AG08396 (cell line): ENCODE measurements at regions not wholly inside any gene's neighbourhood (a gene's known extent, or its start where the extent isn't known, plus 50 kb on each side); places are given as distances from the start of the nearest gene placed in this dataset.

Experiments used
- DNase-seq: peaks from one replicate; pipeline ENCODE4 v3.0.0; 2012; ENCODE audit warnings: low spot score, mixed read lengths

- DNase-seq: no peak
These were observed 348.6 kb upstream of the CDH4 start for GRCh38 chr20:60903325-60903971.

- no peak for DNase-seq
These were observed 347.3 kb upstream of the CDH4 start for GRCh38 chr20:60904730-60905129.

GRCh38 chr20:60905919-60906318 lies 346.1 kb upstream of the CDH4 start:
- DNase-seq: no peak

DNA sequence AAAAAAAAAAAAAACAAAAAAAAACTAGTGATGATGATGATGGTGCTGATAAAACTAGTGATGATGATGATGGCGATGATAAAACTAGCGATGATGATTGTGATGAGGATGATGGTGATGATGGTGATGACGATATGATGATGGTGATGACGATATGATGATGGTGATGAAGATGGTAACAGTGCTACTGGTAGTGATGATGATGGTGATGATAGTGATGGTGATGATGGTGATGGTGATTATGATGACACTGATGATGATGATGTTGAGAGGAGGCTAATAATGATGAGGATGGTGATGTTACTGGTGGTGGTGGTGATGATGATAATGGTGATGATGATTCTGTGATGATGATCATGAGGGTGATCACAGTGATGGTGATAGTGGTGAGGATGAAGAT lies 345.5 kb upstream of the CDH4 start:
- DNase-seq: no peak

DNA sequence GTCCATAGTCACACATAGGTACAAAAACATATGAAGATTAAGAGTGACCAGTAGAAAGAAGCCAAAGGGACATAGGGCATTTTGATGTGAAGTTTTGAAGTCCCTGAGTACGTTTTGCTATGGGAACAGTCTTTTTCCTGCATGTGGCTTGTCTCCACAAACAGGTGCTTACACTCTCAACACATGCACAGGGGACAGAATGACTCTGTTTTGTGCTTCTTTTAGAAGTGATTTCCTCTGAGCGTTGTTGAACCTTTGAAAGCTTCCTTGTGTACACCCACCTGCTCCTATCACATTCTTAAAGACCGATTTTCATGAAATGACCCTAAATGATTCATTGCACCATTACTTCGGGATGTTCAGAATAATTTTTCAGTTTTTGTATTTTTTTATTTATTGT lies 338.8 kb upstream of the CDH4 start:
- DNase-seq: no peak

DNA sequence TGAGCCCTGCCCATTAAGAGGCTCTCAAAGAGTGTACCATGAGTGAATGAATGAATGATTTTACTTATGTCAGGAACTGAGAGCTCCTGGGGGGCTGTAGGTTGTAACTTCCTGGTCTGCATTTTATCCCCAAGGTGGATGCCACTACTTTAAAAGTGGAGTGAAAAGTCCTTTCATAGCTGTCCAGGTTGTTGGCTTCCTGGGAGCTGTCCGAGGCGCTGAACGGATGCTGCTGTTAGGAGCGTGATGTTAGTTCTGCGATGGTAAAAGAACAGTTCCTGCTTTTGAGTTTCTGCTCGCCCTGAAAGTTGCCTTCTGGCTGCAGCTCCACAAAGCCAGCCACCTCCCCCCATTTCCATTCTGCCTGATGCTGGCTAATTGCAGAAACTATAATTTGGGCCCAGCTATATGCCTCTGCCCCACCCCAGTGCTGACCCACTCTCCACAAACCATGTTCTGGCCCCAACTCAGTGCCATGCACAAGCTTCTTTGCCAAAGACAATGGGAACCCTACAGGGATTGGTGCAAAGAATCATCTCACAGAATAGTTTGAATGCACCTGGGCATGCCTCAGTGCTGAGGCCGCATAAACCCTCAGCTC lies 330.9 kb upstream of the CDH4 start:
- peak; percentile 18 for DNase-seq

DNA sequence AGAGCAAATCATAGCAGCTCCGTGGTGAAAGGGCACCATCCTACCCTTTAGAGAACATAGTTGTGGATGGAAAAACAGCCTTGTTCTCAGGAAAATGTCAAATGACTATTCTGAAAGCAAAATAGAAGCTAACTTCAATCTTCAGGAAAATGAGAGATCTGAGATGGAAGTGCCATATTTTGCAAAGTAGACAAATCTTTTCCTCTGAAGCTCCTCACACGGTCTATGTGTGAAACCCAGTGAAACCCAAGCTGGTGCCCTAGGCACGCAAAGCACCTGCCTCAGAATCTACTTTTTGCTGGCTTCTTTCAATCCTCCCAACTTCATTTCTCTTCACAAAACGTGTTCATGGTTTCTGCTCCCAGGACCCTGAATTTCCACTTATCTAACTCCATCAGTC lies 325.2 kb upstream of the CDH4 start:
- no peak for DNase-seq

DNA sequence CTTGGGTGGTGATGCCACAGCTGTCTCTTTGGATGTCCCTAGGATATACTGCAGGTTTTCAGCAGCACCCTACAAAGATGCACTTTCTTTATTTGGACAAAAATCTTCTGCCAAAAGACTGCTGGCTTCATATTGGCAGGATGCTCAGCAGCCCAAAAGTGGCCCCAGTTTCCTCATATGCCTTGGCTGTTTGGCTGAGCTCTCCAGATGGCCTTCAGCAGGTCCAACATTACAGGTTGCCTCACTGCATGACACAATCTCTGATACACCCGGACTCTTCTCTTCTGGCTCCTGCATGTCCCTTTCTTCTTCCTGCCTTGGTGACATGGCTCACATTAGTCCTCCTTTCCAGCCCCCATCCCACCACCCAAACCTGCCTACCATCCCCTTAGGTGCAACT lies 323.7 kb upstream of the CDH4 start:
- no peak for DNase-seq

DNA sequence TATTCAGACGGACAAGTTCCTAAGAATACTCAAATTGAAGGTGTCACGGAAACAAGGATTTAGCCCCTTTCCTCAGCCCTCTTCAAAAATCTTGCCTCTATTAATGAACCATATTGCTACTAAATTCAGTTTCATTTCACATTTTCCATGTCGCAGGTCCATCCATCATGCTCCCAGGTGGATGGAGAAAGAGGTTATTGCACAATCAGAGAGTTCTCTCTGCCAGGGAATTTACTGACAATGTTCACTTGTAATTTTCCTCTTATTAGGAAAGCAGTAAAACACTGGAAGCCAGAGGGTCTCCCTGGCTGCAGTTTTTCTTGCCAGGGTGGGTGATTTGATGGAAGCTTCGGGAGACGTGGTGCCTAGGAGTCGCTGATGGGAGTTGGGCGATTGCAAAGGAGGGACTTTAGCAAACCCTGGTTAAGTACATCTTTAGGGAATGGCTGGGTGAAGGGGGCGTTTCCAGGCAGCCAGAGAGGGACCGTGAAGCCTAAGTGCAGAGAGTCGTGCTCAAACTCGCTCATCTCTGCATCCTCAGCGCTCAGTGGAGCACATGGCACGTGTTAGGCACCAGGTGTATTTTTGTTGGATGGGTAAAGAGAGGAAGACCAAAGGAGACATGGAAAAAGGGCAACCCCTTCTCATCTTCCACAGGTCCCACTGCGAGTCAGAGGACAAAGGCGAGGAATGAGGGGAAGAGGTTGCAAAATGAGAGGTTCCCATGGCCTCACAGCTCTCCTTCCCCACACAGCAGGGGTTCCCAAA lies 321.9 kb upstream of the CDH4 start:
- DNase-seq: no peak

GRCh38 chr20:60931696-60932095 lies 320.4 kb upstream of the CDH4 start:
- no peak for DNase-seq

DNA sequence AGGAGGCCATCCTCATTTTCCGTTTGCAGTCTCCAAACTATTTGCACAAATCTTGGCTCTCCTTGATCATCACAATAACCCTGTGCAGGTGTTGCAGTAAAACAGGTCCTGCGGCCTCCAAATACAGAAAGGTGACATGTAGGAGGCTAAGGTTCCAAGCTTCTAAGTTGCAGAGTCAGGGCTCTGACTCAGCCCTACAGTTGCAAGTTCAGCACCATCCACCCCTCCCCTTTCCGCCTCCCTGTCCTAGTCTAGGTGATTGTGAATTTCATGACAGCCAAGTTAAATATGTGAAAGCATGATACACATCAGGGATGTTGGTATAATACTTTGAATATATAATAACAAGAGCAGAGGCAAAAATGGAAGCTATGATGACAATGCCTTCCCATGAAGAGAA lies 317.3 kb upstream of the CDH4 start:
- no peak for DNase-seq

DNA sequence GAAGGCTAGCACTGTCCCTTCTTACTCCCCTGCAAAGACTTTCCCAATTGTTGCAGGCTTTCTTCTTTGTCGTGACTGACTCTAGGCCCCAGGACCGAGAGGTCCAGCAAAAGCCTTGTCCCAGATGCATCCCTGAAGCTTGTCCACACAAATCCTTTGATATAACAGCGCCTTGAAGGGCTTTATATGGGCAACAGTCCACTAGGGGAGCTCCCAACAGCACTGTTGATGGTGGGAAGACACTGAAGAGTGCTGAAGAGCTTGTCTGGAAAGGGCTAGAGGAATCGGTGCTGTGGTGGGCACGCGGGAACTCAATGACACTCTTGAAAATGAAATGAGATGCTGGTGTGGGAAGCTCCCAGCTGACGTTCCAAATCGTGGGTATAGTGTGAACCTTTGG lies 316.1 kb upstream of the CDH4 start:
- DNase-seq: no peak

DNA sequence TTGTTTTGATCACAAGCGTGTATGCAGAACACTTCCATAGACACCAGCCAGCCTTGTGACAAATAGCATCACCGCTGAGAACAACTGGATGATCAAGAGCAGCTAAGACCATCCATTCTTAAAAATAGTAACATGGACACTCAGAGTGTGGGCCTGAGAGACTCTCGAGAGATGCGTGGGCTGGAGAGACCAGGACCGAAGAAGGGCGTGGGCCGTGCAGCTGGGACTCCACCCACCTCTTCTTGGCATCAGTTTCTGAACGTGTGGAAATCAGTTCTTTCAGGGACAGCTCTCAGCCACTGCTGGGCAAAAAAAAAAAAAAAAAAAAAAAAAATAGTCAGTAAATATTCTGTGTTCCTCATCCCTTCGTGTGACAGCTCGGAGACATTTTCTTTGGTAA lies 314.5 kb upstream of the CDH4 start:
- DNase-seq: no peak

GRCh38 chr20:60941379-60941778 lies 310.7 kb upstream of the CDH4 start:
- DNase-seq: no peak

GRCh38 chr20:60947819-60948218 lies 304.2 kb upstream of the CDH4 start:
- no peak for DNase-seq

DNA sequence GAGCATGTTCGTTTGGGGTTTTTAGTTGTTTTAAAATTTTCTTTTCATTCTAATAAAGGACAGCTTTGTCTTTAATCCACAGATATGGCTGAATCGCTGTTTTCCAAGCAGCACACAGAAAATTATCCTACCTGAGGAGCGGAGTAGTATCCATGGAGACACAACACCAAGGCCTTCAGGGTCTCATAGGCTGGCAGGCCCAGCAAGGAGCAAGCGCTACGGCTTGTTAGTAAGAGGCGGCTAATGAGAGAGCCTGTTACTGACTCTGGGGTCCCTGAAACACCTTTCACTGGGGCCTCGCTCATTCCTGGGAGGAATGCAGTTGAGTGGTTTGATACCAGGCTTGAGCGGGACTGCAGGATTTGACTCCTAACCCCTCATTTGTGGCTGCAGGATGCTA lies 303.8 kb upstream of the CDH4 start:
- no peak for DNase-seq

GRCh38 chr20:60950561-60950960 lies 301.5 kb upstream of the CDH4 start:
- DNase-seq: no peak

DNA sequence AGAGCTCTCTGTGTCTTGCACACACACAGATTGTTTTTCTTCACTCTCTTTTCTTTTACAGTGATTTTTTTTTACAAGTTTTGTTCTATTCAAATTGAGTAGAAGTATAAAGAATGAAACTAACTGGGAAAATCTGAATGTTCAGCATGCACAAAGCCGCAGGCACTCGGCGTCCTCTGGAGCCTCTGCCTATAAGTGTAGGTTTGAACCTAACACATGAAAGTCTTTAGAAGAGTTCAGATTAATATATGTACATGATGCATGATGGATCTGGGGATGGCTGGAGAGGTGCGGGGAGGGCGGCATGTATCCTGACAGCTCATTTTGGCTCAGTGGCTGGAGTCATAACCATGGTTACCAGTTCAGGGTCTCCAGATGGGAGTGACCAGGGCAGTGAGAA lies 301.1 kb upstream of the CDH4 start:
- no peak for DNase-seq

DNA sequence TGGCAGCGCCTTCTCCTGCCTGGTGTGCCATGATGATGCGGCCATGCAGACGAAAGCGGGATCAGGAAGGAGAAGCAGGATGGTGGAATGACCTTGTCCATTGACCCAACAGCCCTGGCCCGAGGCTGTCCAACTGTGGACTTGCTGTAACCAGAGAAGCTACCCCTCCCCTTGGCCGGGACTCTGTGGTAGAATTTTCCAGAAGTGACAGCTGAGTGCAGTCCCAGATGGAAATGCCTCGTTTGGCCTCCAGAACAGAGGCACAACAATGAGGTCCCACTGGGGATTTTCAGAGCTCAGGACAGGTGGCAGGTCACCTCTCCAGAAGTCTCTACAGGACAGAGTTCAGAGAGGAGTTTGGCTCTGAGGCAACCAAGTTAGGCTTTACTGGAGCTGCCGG lies 299.2 kb upstream of the CDH4 start:
- DNase-seq: no peak

DNA sequence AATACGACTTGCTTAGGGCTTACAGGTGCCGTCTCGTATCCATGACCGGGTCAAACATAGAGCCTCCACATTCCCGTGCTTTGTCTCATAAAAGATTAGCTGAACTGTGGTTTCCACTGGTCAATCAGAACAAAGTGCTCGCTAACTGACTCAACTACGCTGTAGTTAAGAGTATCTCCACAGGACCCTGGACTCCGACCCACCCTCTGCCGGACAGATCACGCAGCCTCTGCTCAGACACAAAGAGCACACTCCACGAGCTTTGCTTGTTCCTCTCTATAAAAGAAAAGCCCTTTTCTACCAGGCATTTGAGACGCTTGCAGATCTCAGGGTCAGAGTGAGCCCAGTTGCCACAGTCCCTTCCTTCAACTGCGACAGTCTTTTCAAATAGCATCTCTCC lies 298.7 kb upstream of the CDH4 start:
- DNase-seq: no peak

GRCh38 chr20:60955706-60956105 lies 296.4 kb upstream of the CDH4 start:
- DNase-seq: no peak

DNA sequence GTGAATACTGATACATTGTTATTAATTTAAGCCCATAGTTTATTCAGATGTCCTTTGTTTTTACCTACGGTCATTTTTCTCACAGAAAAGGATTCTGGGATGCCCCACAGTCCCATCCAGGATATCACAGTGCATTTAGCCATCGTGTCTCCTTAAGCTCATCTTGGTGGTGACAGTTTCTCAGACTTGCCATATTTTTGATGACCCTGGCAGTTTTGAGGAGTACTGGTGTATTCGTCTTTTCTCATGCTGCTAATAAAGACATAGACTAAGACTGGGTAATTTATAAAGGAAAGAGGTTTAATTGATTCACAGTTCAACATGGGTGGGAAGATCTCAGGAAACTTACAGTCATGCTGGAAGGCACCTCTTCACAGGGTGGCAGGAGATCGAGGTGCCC lies 295.9 kb upstream of the CDH4 start:
- no peak for DNase-seq

DNA sequence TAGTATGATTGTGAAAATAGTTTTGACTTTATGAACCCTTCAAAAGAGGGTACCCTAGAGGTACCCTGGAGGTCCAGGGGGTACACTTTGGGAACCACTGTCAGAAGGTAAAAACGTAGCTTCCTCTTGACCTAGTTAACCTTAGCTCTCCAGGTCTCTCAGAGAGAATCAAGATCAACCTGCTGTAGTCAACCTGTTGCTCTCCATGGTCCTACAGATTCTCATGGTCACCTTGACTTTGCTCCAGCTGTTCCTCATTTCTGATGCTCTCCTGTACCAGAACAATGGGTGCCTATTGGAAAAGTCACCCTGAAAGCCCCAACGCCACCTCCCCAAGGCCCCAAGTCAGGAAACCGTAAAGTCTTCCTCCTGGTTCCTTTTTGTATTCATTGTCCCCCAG lies 294.4 kb upstream of the CDH4 start:
- DNase-seq: no peak

GRCh38 chr20:60959971-60960370 lies 292.1 kb upstream of the CDH4 start:
- no peak for DNase-seq
